Parathyroid adenoma (tissue), 2 donors: ENCODE measurements at regions not wholly inside any gene's neighbourhood (a gene's known extent, or its start where the extent isn't known, plus 50 kb on each side); places are given as distances from the start of the nearest gene placed in this dataset.

ENCODE experiments used
- H2AFZ ChIP-seq: fragments of 300-600 bp; sonication (generic); one replicate; pipeline ENCODE4 v1.7.0; 2017; ENCODE audit warnings: antibody characterized with exemption, mild to moderate bottlenecking
- H3K27ac ChIP-seq: fragments of 300-600 bp; sonication (generic); one replicate; pipeline ENCODE4 v1.7.0; 2017
- H3K27me3 ChIP-seq: fragments of 300-600 bp; sonication (generic); one replicate; pipeline ENCODE4 v1.7.0; 2017; ENCODE audit warnings: low read length; ENCODE audit not compliant: control insufficient read depth, insufficient read depth
- H3K36me3 ChIP-seq: fragments of 300-600 bp; sonication (generic); one replicate; pipeline ENCODE4 v1.7.0; 2017; ENCODE audit warnings: low read length; ENCODE audit not compliant: control insufficient read depth, insufficient read depth
- H3K4me1 ChIP-seq: fragments of 300-600 bp; sonication (generic); one replicate; pipeline ENCODE4 v1.7.0; 2017; ENCODE audit warnings: control low read depth
- H3K4me2 ChIP-seq: fragments of 300-600 bp; sonication (generic); one replicate; pipeline ENCODE4 v1.7.0; 2017; ENCODE audit warnings: low read length
- H3K4me3 ChIP-seq: fragments of 300-600 bp; sonication (generic); one replicate; pipeline ENCODE4 v1.7.0; 2017; ENCODE audit warnings: low read depth, low read length
- H3K79me2 ChIP-seq: fragments of 300-600 bp; sonication (generic); one replicate; pipeline ENCODE4 v1.7.0; 2017; ENCODE audit warnings: control low read depth
- H3K9ac ChIP-seq: fragments of 300-600 bp; sonication (generic); one replicate; pipeline ENCODE4 v1.7.0; 2017; ENCODE audit warnings: mild to moderate bottlenecking
- H3K9me3 ChIP-seq: fragments of 300-600 bp; sonication (generic); one replicate; pipeline ENCODE4 v1.7.0; 2017; ENCODE audit warnings: low read length; ENCODE audit not compliant: control insufficient read depth
- CTCF ChIP-seq: fragments of 300-600 bp; sonication (generic); IDR thresholded peaks from one replicate; pipeline ENCODE4 v1.7.0; 2017; ENCODE audit warnings: antibody characterized with exemption, mild to moderate bottlenecking
- donor health status: primary hyperparathyroidism.

- H3K9ac ChIP-seq, result no peak overlapping the region
- H3K79me2 ChIP-seq, result no peaks in the 10 kb centered on the region
- no peak overlapping the region for H3K4me2 ChIP-seq
- no peak overlapping the region for H3K4me3 ChIP-seq
- no peaks in the 10 kb centered on the region for H3K36me3 ChIP-seq
- H3K27me3 ChIP-seq, result no peaks in the 10 kb centered on the region
- H3K9me3 ChIP-seq, result no peaks in the 10 kb centered on the region
- H3K4me1 ChIP-seq, result no peaks in the 10 kb centered on the region
- TF ChIP-seq CTCF, result no peak
- H2AFZ ChIP-seq, result no peak overlapping the region
- no peak overlapping the region for H3K27ac ChIP-seq
Measured at GRCh38 chr3:146839727-146840375, 234.7 kb upstream of the PLSCR5 start.

- no peak overlapping the region for H3K27ac ChIP-seq
- no peak overlapping the region for H3K4me3 ChIP-seq
- no peaks in the 10 kb centered on the region for H3K79me2 ChIP-seq
- no peak overlapping the region for H3K9ac ChIP-seq
- TF ChIP-seq CTCF, result no peak
- no peaks in the 10 kb centered on the region for H3K9me3 ChIP-seq
- H3K4me2 ChIP-seq, result no peak overlapping the region
- no peaks in the 10 kb centered on the region for H3K36me3 ChIP-seq
- no peaks in the 10 kb centered on the region for H3K27me3 ChIP-seq
- no peak overlapping the region for H2AFZ ChIP-seq
- H3K4me1 ChIP-seq, result no peaks in the 10 kb centered on the region
Measured at GRCh38 chr3:146838221-146838620, 233.1 kb upstream of the PLSCR5 start.

GRCh38 chr3:146834917-146835316 lies 229.8 kb upstream of the PLSCR5 start:
- H3K4me3 ChIP-seq, result no peak overlapping the region
- no peaks in the 10 kb centered on the region for H3K4me1 ChIP-seq
- H3K9ac ChIP-seq, result no peak overlapping the region
- TF ChIP-seq CTCF, result no peak
- H3K27me3 ChIP-seq, result no peaks in the 10 kb centered on the region
- no peaks in the 10 kb centered on the region for H3K36me3 ChIP-seq
- no peak overlapping the region for H3K27ac ChIP-seq
- H3K4me2 ChIP-seq, result no peak overlapping the region
- no peak overlapping the region for H2AFZ ChIP-seq
- no peaks in the 10 kb centered on the region for H3K9me3 ChIP-seq
- no peaks in the 10 kb centered on the region for H3K79me2 ChIP-seq

- no peak overlapping the region for H2AFZ ChIP-seq
- H3K27ac ChIP-seq, result no peak overlapping the region
- H3K4me2 ChIP-seq, result no peak overlapping the region
- H3K36me3 ChIP-seq, result no peaks in the 10 kb centered on the region
- no peaks in the 10 kb centered on the region for H3K79me2 ChIP-seq
- no peaks in the 10 kb centered on the region for H3K9me3 ChIP-seq
- no peaks in the 10 kb centered on the region for H3K27me3 ChIP-seq
- H3K4me3 ChIP-seq, result no peak overlapping the region
- H3K4me1 ChIP-seq, result no peaks in the 10 kb centered on the region
- H3K9ac ChIP-seq, result no peak overlapping the region
- no peak for TF ChIP-seq CTCF
Measured at GRCh38 chr3:146832857-146833458, 227.8 kb upstream of the PLSCR5 start.

- H3K27ac ChIP-seq, result no peak overlapping the region
- no peaks in the 10 kb centered on the region for H3K27me3 ChIP-seq
- H3K36me3 ChIP-seq, result no peaks in the 10 kb centered on the region
- no peak overlapping the region for H3K4me3 ChIP-seq
- H3K79me2 ChIP-seq, result no peaks in the 10 kb centered on the region
- no peak overlapping the region for H2AFZ ChIP-seq
- no peaks in the 10 kb centered on the region for H3K4me1 ChIP-seq
- no peaks in the 10 kb centered on the region for H3K9me3 ChIP-seq
- H3K4me2 ChIP-seq, result no peak overlapping the region
- H3K9ac ChIP-seq, result no peak overlapping the region
- TF ChIP-seq CTCF, result no peak
Measured at GRCh38 chr3:146831659-146832058, 226.5 kb upstream of the PLSCR5 start.
